Stimulated activated CD4-positive, alpha-beta T cell treated with anti-CD3 and anti-CD28 coated beads, Interleukin-15, amount 100 ng/mL, for 1 hour (primary cell): ENCODE measurements at regions not wholly inside any gene's neighbourhood (a gene's known extent, or its start where the extent isn't known, plus 50 kb on each side); places are given as distances from the start of the nearest gene placed in this dataset.
"Not testable (repeated sequence)": the region's sequence is repeated elsewhere in the genome, so short reads cannot be mapped to it uniquely, and the experiment has no call there.

Source experiments
- DNase-seq, 2 donors: peaks; one replicate each; pipeline ENCODE4 v3.0.0-alpha.2; 2020; ENCODE audit warnings: low read depth in 1 of 2, low spot score in 1 of 2

- not testable (repeated sequence) for DNase-seq
Observed at GRCh38 chr1:25007390-25008191, 77.5 kb upstream of the RUNX3 start.

DNA sequence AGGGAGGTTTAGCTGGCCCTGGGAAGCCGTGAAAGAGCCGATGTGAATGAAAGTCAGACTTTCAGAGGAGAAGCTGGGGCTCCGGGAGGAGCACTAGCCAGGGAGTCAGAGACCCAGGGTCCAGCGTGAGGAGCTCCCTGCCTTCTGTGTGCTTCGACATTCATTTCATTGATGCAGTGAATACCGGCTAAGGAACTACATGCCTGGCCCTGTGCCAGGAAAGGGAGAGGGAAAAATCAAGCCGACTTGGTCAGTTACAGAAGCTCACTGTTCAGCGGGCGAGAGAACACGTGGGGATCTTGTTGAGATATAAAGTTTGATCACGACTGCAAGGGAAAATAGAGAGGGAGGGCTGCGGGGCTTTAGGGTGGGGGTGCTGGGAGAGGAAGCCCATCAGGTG is 76.7 kb upstream of the RUNX3 start:
- DNase-seq, result no peak

GRCh38 chr1:25004355-25004754 is 74.3 kb upstream of the RUNX3 start:
- no peak for DNase-seq

DNA sequence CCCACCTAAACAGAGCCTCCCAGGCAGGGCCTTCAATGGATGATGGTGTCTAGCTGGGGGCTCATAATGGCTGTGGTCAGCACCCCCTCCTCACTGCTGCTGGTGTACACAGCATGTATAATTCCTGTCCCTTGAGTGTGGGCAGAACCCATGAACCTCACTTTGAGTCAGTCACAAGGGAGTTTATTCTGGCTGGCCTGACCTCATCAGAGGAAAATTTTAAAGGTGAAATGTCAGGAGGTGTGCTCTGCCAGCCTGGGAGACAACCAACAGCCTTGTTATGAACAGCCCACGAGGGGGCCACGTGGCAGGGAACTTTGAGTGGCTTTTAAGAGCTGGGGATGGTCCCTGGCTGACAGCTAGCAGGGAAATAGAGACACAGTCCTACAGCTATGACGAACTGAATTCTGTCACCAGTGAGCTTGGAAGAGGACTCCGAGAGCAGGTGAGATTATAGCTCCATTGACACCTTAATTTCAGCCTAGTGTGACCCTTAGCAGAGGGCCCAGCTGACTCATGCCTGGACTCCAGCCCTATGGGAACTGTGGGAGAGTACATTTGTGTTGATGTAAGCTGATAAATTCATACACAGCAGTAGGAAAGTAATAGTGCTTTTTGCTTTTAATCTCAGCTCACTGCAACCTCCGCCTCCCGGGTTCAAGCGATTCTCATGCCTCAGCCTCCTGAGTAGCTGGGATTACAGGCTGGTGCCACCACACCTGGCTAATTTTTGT is 73.5 kb upstream of the RUNX3 start:
- DNase-seq, result no peak

- DNase-seq, result no peak
Observed at GRCh38 chr1:25003000-25003399, 72.9 kb upstream of the RUNX3 start.

GRCh38 chr1:25001125-25001915 is 71.2 kb upstream of the RUNX3 start:
- no peak for DNase-seq

GRCh38 chr1:24999906-25000305 is 69.8 kb upstream of the RUNX3 start:
- no peak for DNase-seq

GRCh38 chr1:24999426-24999825 is 69.3 kb upstream of the RUNX3 start:
- DNase-seq, result no peak

DNA sequence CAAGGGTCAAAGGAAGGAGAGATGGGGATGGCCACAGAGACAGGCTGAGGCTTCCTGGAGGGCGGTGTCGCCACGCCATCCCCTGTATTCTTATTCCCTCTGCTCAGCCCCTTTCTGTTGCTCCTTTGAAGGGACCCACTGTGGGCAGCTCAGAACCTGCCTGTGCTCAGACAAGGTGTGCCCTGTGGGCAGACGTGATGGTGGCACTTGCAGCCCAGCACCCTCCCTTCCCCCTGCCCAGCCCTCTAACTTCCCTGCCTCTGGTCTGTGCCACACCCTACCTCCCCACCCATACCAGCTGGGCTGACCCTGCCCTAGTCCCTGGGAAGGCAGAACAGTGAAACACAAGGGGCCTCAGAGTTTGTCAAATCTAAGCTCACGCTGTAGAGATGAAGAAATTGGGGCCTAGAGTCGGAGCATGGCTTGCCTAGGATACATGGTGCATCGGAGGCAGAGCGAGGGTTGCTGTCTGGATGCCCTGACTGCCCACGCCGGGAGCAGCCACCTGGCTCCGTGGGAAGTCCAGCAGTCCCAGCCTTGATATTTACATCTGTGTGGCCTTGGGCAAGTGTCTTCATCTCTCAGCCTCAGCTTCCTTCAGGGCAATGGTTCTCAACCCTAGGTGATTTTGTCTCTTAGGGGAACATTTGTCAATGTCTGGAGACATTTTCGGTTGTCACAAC is 68.6 kb upstream of the RUNX3 start:
- no peak for DNase-seq

- DNase-seq, result no peak
Observed at GRCh38 chr1:24996983-24997893, 67.2 kb upstream of the RUNX3 start.

- no peak for DNase-seq
Observed at GRCh38 chr1:24996456-24996855, 66.4 kb upstream of the RUNX3 start.

DNA sequence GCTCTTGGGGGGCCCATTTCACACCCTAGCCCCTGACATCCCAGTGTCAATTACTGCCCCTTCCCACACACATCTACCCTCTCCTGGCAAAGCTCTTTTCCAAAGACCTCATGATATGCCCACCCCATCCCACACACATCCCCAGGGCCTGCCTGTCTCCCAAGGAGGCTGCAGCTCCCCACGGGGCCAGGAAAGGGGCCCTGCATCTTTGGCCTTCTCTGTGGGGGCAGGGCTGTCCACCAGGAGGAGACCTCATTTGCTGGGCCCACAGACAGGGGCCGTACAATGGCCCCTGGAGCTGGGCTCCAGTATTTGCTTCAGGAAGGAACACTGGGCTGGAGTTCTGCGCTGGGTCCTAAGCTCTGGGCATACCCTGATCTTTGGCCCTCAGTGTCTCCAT is 65.6 kb upstream of the RUNX3 start:
- DNase-seq, result no peak

GRCh38 chr1:24995140-24995539 is 65.1 kb upstream of the RUNX3 start:
- DNase-seq, result no peak

GRCh38 chr1:24993871-24994580 is 64.0 kb upstream of the RUNX3 start:
- no peak for DNase-seq

DNA sequence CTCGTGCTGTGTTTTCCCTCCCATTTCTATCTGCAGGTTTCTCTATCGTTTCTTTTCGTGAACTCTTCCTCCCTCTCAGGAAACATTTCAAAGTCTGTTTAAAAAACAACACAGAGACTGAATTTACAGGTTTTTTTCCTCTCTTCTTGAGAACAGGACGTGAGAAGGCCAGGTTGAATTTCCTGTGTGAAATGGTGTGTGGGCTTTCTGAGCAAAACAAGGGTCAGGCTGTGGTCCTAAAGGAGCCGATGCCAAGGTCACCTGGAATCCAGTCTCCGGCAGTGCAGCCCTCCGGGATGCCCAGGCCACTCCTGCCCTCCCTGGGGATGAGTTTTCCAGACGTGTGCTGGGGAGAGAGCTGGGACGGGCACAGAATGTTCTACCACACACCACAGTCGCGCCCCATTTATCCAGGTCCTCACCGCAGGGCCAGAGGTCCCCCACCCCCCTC is 62.7 kb upstream of the RUNX3 start:
- DNase-seq, result no peak

GRCh38 chr1:24992124-24992760 is 62.2 kb upstream of the RUNX3 start:
- DNase-seq, result no peak

- DNase-seq, result no peak
Observed at GRCh38 chr1:24991697-24992096, 61.6 kb upstream of the RUNX3 start.

- no peak for DNase-seq
Observed at GRCh38 chr1:24990779-24991641, 60.9 kb upstream of the RUNX3 start.
